ENCODE measurements at regions not wholly inside any gene's neighbourhood (a gene's known extent, or its start where the extent isn't known, plus 50 kb on each side); places are given as distances from the start of the nearest gene placed in this dataset.
"Not testable (repeated sequence)": the region's sequence is repeated elsewhere in the genome, so short reads cannot be mapped to it uniquely, and the experiment has no call there.

DNA sequence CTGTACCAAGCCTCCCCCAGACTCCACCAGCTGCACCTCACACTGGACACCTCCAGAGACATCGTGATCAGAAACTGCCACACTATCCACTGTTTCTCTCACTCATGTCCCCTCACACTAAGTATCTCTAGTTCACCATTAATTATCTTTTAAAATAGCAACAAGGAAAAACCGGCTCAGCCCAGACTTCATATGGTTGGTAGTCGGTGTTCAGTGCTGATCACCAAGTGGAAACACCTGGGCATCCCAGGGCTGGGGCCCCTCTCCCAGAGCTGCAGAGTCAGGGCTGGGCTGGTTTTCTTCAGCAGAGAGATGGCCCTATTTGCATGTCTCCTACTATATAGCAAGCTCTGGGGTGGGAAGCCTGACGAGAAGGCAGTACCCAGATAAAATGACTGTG, 1140.0 kb downstream of the TMEM121 start:
- DNase-seq = no peak
- Mint-ChIP-seq H3K27me3 (ENCODE audit: insufficient read depth) (no peaks in the 10 kb centered on the region), H3K4me1 (ENCODE audit: low read depth) (no peaks in the 10 kb centered on the region), H3K4me3 (no peak overlapping the region), H3K9me3 (peaks cover 40% of the 10 kb centered on the region), H3K27ac (no peak overlapping the region), H3K36me3 (ENCODE audit: low read depth) (no peaks in the 10 kb centered on the region)
- TF ChIP-seq, protein P1, sequence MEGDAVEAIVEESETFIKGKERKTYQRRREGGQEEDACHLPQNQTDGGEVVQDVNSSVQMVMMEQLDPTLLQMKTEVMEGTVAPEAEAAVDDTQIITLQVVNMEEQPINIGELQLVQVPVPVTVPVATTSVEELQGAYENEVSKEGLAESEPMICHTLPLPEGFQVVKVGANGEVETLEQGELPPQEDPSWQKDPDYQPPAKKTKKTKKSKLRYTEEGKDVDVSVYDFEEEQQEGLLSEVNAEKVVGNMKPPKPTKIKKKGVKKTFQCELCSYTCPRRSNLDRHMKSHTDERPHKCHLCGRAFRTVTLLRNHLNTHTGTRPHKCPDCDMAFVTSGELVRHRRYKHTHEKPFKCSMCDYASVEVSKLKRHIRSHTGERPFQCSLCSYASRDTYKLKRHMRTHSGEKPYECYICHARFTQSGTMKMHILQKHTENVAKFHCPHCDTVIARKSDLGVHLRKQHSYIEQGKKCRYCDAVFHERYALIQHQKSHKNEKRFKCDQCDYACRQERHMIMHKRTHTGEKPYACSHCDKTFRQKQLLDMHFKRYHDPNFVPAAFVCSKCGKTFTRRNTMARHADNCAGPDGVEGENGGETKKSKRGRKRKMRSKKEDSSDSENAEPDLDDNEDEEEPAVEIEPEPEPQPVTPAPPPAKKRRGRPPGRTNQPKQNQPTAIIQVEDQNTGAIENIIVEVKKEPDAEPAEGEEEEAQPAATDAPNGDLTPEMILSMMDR (IDR thresholded peaks at IDR 0.05) = no peak

DNA sequence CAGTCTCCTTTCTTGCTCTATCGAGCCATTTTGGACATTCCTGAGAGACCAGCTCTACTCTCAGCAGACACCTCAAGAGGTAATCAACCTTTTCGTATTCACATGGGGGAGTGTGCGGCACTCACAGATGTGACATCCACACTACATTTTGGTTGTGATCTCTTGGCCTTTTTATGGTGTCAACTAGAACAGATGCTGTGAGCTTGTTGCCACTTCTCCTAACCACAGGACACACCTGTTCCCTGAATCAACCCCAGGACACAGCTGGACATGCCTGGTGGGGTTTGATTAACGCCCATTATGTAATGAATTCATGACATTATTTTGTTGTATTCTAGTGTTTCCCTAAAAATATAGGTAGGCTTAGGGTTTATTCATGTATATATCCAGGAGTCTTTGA, 1143.6 kb downstream of the TMEM121 start:
- no peak overlapping the region for H3K27ac Mint-ChIP-seq
- no peak for DNase-seq
- TF ChIP-seq, protein P1 (IDR thresholded peaks at IDR 0.05) = no peak
- H3K4me3 Mint-ChIP-seq = no peak overlapping the region
- no peaks in the 10 kb centered on the region for H3K36me3 Mint-ChIP-seq (ENCODE audit: low read depth)
- no peaks in the 10 kb centered on the region for H3K4me1 Mint-ChIP-seq (ENCODE audit: low read depth)
- H3K27me3 Mint-ChIP-seq (ENCODE audit: insufficient read depth) = no peaks in the 10 kb centered on the region
- peaks cover 26% of the 10 kb centered on the region for H3K9me3 Mint-ChIP-seq

DNA sequence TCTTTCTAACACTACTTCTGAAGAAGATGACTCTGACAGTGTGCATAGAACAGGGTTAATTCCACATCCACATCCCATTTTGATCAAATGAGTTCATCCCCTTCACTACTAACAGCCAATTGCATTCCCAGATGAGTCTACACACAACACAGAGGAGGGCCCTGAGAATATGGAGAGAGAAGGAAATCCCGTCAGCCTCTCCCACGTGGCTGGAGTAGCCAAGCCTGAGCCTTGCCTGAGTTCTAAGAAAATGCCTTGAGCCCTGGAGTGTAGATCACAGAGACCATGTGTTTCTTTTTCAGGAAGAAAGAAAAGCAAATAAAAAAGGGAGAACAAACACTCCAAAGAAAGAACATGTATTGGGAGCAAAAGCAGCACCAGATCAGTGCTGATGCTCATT, 1147.7 kb downstream of the TMEM121 start:
- not testable (repeated sequence) for H3K36me3 Mint-ChIP-seq (ENCODE audit: low read depth); H3K4me3 Mint-ChIP-seq; H3K27me3 Mint-ChIP-seq (ENCODE audit: insufficient read depth); DNase-seq; H3K27ac Mint-ChIP-seq; H3K4me1 Mint-ChIP-seq (ENCODE audit: low read depth)
- peaks cover 26% of the 10 kb centered on the region for H3K9me3 Mint-ChIP-seq

DNA sequence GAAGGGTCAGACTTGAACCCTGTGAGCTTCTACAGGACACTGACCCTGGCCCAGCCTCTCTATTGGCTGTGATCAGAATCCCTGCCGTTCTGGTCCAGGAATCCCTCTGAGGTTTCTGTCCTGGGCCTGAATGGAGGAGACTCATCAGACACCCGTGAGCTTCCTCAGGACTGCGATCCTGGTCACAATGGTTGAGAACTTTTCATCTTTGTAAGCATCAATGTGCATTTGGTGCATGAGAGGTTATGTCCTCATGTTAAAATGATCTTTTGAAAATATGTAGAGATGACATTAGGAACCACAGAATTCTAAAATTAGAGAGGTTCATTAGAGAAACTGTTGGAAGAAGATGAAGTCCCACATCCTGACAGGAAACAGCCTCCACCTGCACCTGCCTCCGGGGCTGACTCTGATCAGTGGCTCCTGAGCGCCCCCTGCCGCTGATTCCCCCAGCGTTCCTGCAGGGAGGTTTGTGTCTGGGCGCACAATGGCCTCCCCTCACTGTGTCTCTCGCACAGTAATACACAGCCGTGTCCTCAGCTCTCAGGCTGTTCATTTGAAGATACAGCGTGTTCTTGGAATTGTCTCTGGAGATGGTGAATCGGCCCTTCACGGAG, 1148.2 kb downstream of the TMEM121 start:
- H3K36me3 Mint-ChIP-seq (ENCODE audit: low read depth); DNase-seq; H3K4me3 Mint-ChIP-seq; H3K27ac Mint-ChIP-seq; H3K4me1 Mint-ChIP-seq (ENCODE audit: low read depth); H3K27me3 Mint-ChIP-seq (ENCODE audit: insufficient read depth): not testable (repeated sequence)
- peaks cover 27% of the 10 kb centered on the region for H3K9me3 Mint-ChIP-seq

DNA sequence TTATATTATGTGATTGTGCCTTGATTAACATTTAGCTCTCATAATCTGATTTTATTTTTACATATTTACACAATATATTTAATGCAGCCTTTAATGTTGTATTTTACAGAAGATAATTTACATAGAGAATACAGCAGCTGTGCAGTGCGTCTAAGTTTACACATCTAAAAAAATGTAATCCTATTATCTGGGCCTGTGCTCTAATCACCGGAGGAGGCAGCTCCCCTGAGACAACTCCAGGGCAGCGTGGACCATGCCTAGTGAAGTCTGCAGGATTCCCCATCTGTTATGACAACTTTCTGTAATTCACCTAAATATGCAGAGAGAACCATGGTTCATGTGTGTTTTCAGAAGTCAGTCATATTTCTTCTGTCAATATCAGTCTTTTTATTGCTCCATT, 1149.3 kb downstream of the TMEM121 start:
- peaks cover 31% of the 10 kb centered on the region for H3K9me3 Mint-ChIP-seq

DNA sequence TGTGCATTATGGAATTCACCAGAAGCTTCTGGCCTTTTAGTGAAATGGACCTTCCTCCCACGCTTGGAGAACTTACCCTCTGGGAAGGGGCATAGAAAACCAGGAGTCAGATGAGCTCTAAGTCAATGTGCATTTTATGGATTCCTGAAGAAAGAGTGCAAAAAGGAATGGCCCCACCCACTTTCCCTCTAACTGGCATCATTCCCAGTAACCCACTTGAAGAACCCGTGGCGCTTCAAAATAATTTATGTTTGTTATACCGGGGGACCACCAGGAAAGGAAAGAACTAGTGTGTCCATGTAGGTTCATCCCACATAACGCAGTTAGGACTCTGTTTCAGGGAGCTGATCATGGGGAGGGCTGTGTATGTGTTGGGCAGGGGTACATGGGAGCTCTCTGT, 1153.4 kb downstream of the TMEM121 start:
- Mint-ChIP-seq H3K27ac (no peak overlapping the region), H3K4me1 (ENCODE audit: low read depth) (no peaks in the 10 kb centered on the region), H3K36me3 (ENCODE audit: low read depth) (no peaks in the 10 kb centered on the region), H3K27me3 (ENCODE audit: insufficient read depth) (peaks cover 2% of the 10 kb centered on the region; the same call in 1 of the 2 replicates), H3K4me3 (no peak overlapping the region), H3K9me3 (peaks cover 27% of the 10 kb centered on the region)
- TF ChIP-seq, protein P1 (IDR thresholded peaks at IDR 0.05) = no peak
- no peak for DNase-seq

More for the DNA sequence above, 1149.3 kb downstream of the TMEM121 start:
- H3K27me3 Mint-ChIP-seq (ENCODE audit: insufficient read depth); H3K4me3 Mint-ChIP-seq; H3K36me3 Mint-ChIP-seq (ENCODE audit: low read depth); DNase-seq; H3K27ac Mint-ChIP-seq; H3K4me1 Mint-ChIP-seq (ENCODE audit: low read depth): not testable (repeated sequence)

DNA sequence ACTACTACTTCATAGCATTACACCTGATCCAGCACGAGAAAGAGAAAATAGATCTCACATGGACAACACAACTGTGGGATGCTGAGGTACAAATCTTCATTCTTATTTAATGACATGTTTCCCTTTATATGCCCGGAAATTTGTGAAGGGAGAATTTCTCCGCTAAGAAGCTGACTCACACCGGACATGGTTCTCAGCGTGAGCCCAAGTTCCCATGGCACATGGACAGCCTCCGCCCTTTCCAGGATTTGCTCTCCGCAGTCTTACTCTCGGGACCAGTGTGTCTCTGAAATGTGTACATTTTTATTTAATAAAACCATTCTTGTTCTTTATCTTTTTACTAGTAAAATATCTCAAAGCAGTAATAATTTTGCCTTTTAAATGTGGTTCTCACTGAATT, 1154.8 kb downstream of the TMEM121 start:
- H3K4me1 Mint-ChIP-seq (ENCODE audit: low read depth) = no peaks in the 10 kb centered on the region
- no peaks in the 10 kb centered on the region for H3K36me3 Mint-ChIP-seq (ENCODE audit: low read depth)
- DNase-seq = no peak
- no peak overlapping the region for H3K4me3 Mint-ChIP-seq
- TF ChIP-seq, protein P1 (IDR thresholded peaks at IDR 0.05) = no peak
- peaks cover 2% of the 10 kb centered on the region; the same call in 1 of the 2 replicates for H3K27me3 Mint-ChIP-seq (ENCODE audit: insufficient read depth)
- peaks cover 27% of the 10 kb centered on the region for H3K9me3 Mint-ChIP-seq
- H3K27ac Mint-ChIP-seq = no peak overlapping the region
